GM12878 (cell line): ENCODE measurements at regions not wholly inside any gene's neighbourhood (a gene's known extent, or its start where the extent isn't known, plus 50 kb on each side); places are given as distances from the start of the nearest gene placed in this dataset.

Source experiments
- ATAC-seq: fragments of 200-7000 bp; cut with Tn5 transposase; 3 replicates; pipeline ENCODE4 v1.9.1; 2020; ENCODE audit warnings: mild to moderate bottlenecking, moderate library complexity
- BruUV-seq: library from RNA; stranded (reverse); fragments of 400-500 nt; replicated peaks from 2 replicates; lab custom pipeline; 2021; lab: Mats Ljungman, UMichigan
- CTCF ChIA-PET: fragments of 300-600 bp; sonication (Branson Sonifier 250); formaldehyde crosslinking; extraction: SDS; loops from one replicate; lab custom pipeline; 2021; ENCODE audit warnings: inconsistent platforms; lab: Yijun Ruan, JAX
- POLR2A ChIA-PET: fragments of 350-600 bp; formaldehyde crosslinking; extraction: SDS; loops from one replicate; lab custom pipeline; 2021; ENCODE audit warnings: inconsistent platforms; lab: Charles Lee
- RAD21 ChIA-PET: fragments of 300-600 bp; sonication (Branson Sonifier 250); formaldehyde crosslinking; loops from one replicate; lab custom pipeline; 2023; ENCODE audit warnings: antibody characterized with exemption; ENCODE audit not compliant: unreplicated experiment; lab: Charles Lee
- SMC1A ChIA-PET: fragments of 300-600 bp; sonication (Branson Sonifier 250); formaldehyde crosslinking; loops from one replicate; lab custom pipeline; 2023; ENCODE audit not compliant: unreplicated experiment, uncharacterized antibody; lab: Charles Lee
- DNase-seq: peaks from one replicate; pipeline ENCODE4 v3.0.0-alpha.2; 2011; ENCODE audit warnings: low read depth, low spot score
- FAIRE-seq: peaks from 3 replicates; lab custom pipeline; 2011; peaks lifted over from hg19 to GRCh38; lab: Jason Lieb, UNC
- H2AFZ ChIP-seq: 2 replicates; pipeline ENCODE4 v1.6.0; 2011; ENCODE audit warnings: low read depth, low read length, control low read depth; ENCODE audit not compliant: control insufficient read depth
- H3K27ac ChIP-seq: 2 replicates; pipeline ENCODE4 v1.5.1; 2011; ENCODE audit warnings: control low read depth; ENCODE audit not compliant: control insufficient read depth, insufficient read depth
- H3K27me3 ChIP-seq, 2 experiments: replicated peaks in 1 of 2; 2 replicates each; pipeline versions ENCODE4 v1.6.0 to v1.6.1; 2011; ENCODE audit warnings: low read length in 1 of 2; ENCODE audit not compliant: control insufficient read depth in 2 of 2, insufficient read depth in 2 of 2
- H3K36me3 ChIP-seq, 2 experiments: 2 replicates each; pipeline ENCODE4 v1.5.1; 2011; ENCODE audit warnings: low read length in 1 of 2; ENCODE audit not compliant: control insufficient read depth in 2 of 2, insufficient read depth in 2 of 2
- H3K4me1 ChIP-seq: 2 replicates; pipeline ENCODE4 v1.6.1; 2011; ENCODE audit warnings: mild to moderate bottlenecking, low read length, moderate library complexity, mixed read lengths; ENCODE audit not compliant: control insufficient read depth, insufficient read depth
- H3K4me2 ChIP-seq: 2 replicates; pipeline ENCODE4 v1.6.0; 2011; ENCODE audit warnings: control low read depth; ENCODE audit not compliant: control insufficient read depth, insufficient read depth
- H3K4me3 ChIP-seq: fragments of 200-600 bp; sonication (generic); 2 replicates; pipeline ENCODE4 v1.5.1; 2016
- H3K79me2 ChIP-seq: 2 replicates; pipeline ENCODE4 v1.6.0; 2011; ENCODE audit warnings: low read length; ENCODE audit not compliant: control insufficient read depth, insufficient read depth
- H3K9ac ChIP-seq: 2 replicates; pipeline ENCODE4 v1.8.0; 2011; ENCODE audit warnings: low read length, control low read depth, mixed read lengths; ENCODE audit not compliant: control insufficient read depth, insufficient read depth
- H3K9me3 ChIP-seq: replicated peaks from 3 replicates; pipeline ENCODE4 v1.5.1; 2011; ENCODE audit warnings: mild to moderate bottlenecking, low read length; ENCODE audit not compliant: control insufficient read depth, insufficient read depth
- H4K20me1 ChIP-seq: 2 replicates; pipeline ENCODE4 v1.6.0; 2011; ENCODE audit not compliant: control insufficient read depth, insufficient read depth
- SIN3A ChIP-seq: IDR thresholded peaks from 2 replicates; pipeline ENCODE4 v1.6.1; 2012; ENCODE audit warnings: low read depth, low read length, improper control_type of control experiment
- WGBS: methylation state at CpG from one replicate; pipeline ENCODE4 v1.1.6; 2016; ENCODE audit warnings: low lambda C conversion rate; ENCODE audit not compliant: insufficient replicate concordance, insufficient coverage; ENCODE audit errors: missing lambda C conversion rate; 5-methylcytosine and 5-hydroxymethylcytosine counted together
- in situ Hi-C: fragments of 300-500 bp; cut with MboI; formaldehyde crosslinking; loops from 9 replicates; pipeline ENCODE4 v1.14.3; 2018; ENCODE audit warnings: mixed read lengths
- intact Hi-C: fragments of 100-400 bp; cut with micrococcal nuclease; formaldehyde crosslinking; loops from one replicate; pipeline ENCODE4 v1.14.2; 2022; ENCODE audit not compliant: unreplicated experiment
- TF ChIP-seq, protein P1 (sequence below): fragments of 450-650 bp; IDR thresholded peaks from 2 replicates; pipeline ENCODE4 v1.6.1; 2018; ENCODE audit warnings: mild to moderate bottlenecking, low read depth, moderate library complexity; ENCODE audit not compliant: partially characterized antibody

DNA sequence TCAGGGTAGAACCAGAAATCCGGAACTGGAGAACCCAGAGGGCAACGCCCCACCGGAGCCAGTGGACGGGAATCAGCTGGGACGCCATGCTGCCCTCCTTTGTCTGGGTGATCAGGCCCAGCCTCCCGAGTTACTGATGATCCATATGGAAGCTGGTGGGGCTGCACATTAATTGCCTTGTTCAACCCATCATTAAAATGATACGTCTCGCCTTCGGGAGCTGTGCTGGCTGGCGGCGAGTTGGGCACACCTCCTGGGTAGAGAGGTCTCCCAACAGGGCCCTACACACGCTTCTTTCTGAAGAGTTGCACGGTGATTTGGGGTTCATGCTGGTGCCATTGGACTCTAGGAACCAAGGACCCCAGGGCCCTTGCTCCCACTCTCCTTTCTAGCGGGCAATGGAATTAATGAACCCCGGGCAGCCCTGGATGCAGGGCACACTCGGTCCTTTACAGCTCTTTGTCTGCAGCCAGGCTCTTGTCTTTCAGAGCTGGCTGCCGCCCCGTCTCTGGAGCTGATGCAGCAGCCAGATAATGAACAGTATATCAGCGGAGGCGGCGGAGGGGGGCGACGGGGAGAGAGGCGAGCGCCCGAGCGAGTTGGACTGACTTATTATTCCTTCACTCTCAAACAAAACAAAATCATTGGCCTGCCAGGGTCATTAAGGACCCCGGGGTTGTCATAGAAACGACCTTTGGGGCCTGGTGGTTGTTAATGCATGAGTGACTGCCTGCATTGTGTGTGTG lies 412.2 kb upstream of the ZMIZ1 start:
- Histone ChIP-seq H3K79me2 (no peaks in the 10 kb centered on the region), H3K4me3 (no peak overlapping the region)
- FAIRE-seq = no peak
- no peak for TF ChIP-seq SIN3A
- TF ChIP-seq, protein P1, sequence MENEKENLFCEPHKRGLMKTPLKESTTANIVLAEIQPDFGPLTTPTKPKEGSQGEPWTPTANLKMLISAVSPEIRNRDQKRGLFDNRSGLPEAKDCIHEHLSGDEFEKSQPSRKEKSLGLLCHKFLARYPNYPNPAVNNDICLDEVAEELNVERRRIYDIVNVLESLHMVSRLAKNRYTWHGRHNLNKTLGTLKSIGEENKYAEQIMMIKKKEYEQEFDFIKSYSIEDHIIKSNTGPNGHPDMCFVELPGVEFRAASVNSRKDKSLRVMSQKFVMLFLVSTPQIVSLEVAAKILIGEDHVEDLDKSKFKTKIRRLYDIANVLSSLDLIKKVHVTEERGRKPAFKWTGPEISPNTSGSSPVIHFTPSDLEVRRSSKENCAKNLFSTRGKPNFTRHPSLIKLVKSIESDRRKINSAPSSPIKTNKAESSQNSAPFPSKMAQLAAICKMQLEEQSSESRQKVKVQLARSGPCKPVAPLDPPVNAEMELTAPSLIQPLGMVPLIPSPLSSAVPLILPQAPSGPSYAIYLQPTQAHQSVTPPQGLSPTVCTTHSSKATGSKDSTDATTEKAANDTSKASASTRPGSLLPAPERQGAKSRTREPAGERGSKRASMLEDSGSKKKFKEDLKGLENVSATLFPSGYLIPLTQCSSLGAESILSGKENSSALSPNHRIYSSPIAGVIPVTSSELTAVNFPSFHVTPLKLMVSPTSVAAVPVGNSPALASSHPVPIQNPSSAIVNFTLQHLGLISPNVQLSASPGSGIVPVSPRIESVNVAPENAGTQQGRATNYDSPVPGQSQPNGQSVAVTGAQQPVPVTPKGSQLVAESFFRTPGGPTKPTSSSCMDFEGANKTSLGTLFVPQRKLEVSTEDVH = no peak
- TF ChIP-seq, all 136 proteins: peak for 0
- Histone ChIP-seq H3K36me3 (no peaks in the 10 kb centered on the region), H2AFZ (no peak overlapping the region), H3K27ac (no peak overlapping the region), H3K9me3 (no peaks in the 10 kb centered on the region), H3K4me1 (peaks cover 8% of the 10 kb centered on the region), H3K27me3 (no peaks in the 10 kb centered on the region), H3K4me2 (no peak overlapping the region), H4K20me1 (no peaks in the 10 kb centered on the region), H3K9ac (no peak overlapping the region)
- RAD21 ChIA-PET = interaction anchor here (0.7 kb wide), 1 partner anchor 347 kb away, joined by 3 read pairs; no protein-coding TSS in a partner anchor
- CTCF ChIA-PET = interaction anchor here (0.8 to 4.8 kb wide), 5 partner anchors 11 to 610 kb away, joined by 3 to 36 read pairs (median 3); no protein-coding TSS in a partner anchor
- BruUV-seq = no TSS peak
- 64% methylated on average over 29 of the region's 29 CpGs for WGBS
- SMC1A ChIA-PET = interaction anchor here (1.7 kb wide), 1 partner anchor 609 kb away, joined by 6 read pairs; no protein-coding TSS in a partner anchor
- in situ Hi-C loops (no loop called here), intact Hi-C loops (loop anchor here (5.0 kb wide), 1 partner anchor 609 kb away; no protein-coding TSS in a partner anchor)
- POLR2A ChIA-PET = no interaction called here
- ATAC-seq (no peak), DNase-seq (no peak)
